ENCODE measurements at regions not wholly inside any gene's neighbourhood (a gene's known extent, or its start where the extent isn't known, plus 50 kb on each side); places are given as distances from the start of the nearest gene placed in this dataset.

DNA sequence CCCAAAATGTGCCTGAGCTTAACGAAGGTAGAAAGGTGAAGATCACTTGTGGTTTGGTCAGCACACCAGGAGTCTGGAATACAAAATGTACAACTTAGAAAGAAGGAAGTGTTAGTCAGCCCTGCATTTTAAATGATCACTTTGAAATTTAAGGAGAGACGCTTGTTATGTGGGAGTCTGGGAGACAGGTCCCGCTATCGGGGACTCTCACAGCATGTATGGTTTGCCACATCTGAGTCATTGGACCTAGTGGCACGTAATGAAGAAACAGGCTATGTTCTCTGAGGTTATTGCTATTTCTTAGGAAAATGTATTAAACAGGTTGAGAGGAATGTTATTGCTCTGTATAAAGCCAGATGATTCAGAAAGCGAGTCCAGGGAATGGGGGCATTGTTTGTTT is 2362.5 kb upstream of the WWC1 start:
- Histone ChIP-seq H3K36me3 (ENCODE audit: control insufficient read depth in 2 of 2, extremely low read depth in 1 of 2, insufficient read depth in 2 of 2, low read length in 2 of 2) (no peaks in the 10 kb centered on the region), H3K27ac (ENCODE audit: insufficient read depth, low read depth, low read length) (no peak overlapping the region), H3K9me3 (replicated peaks; ENCODE audit: control insufficient read depth, insufficient read depth, low read length) (peaks cover 7% of the 10 kb centered on the region), H3K4me1 (ENCODE audit: control insufficient read depth, extremely low read depth, insufficient read depth, low read length) (no peaks in the 10 kb centered on the region), H3K9ac (replicated peaks; ENCODE audit: extremely low read depth, insufficient read depth, low read length) (no peak overlapping the region), H3K79me2 (ENCODE audit: control insufficient read depth, insufficient read depth, low read length) (no peaks in the 10 kb centered on the region), H2AFZ (ENCODE audit: low read depth, low read length) (no peak overlapping the region), H3K27me3 (ENCODE audit: control insufficient read depth in 2 of 2, insufficient read depth in 2 of 2, low read length in 2 of 2) (no peaks in the 10 kb centered on the region), H4K20me1 (replicated peaks; ENCODE audit: control insufficient read depth, extremely low read depth, insufficient read depth, low read length) (no peaks in the 10 kb centered on the region), H3K9me1 (replicated peaks; ENCODE audit: control insufficient read depth, extremely low read depth, insufficient read depth, low read length) (no peaks in the 10 kb centered on the region), H3K4me3 (replicated peaks in 1 of 3; ENCODE audit: insufficient read depth in 1 of 3, low read depth in 1 of 3, low read length in 3 of 3) (no peak overlapping the region), H3K4me2 (ENCODE audit: insufficient read depth, low read length) (no peak overlapping the region)
- FAIRE-seq (no peak), DNase-seq (ENCODE audit: low read depth, low spot score) (no peak)
- ChIA-PET CTCF (no interaction called here), POLR2A (no interaction called here)
- TF ChIP-seq EZH2 (IDR thresholded peaks at IDR 0.05; ENCODE audit: borderline replicate concordance, low read depth, low read length, severe bottlenecking) (no peak), MYC (IDR thresholded peaks at IDR 0.05; ENCODE audit: low read depth, low read length) (no peak), GATA2 (IDR thresholded peaks at IDR 0.05; ENCODE audit: insufficient read depth, insufficient read length, low read depth, low read length) (no peak), FOS (IDR thresholded peaks at IDR 0.05; ENCODE audit: borderline replicate concordance, insufficient read depth, low read length) (no peak), POLR2AphosphoS5 (IDR thresholded peaks at IDR 0.05; ENCODE audit: insufficient read depth, low read depth, low read length) (no peak), JUN (IDR thresholded peaks at IDR 0.05; ENCODE audit: borderline replicate concordance, insufficient read depth, insufficient read length, low read depth) (no peak), POLR2A (IDR thresholded peaks at IDR 0.05; ENCODE audit: low read depth, low read length) (no peak)
- TF ChIP-seq, protein P1, sequence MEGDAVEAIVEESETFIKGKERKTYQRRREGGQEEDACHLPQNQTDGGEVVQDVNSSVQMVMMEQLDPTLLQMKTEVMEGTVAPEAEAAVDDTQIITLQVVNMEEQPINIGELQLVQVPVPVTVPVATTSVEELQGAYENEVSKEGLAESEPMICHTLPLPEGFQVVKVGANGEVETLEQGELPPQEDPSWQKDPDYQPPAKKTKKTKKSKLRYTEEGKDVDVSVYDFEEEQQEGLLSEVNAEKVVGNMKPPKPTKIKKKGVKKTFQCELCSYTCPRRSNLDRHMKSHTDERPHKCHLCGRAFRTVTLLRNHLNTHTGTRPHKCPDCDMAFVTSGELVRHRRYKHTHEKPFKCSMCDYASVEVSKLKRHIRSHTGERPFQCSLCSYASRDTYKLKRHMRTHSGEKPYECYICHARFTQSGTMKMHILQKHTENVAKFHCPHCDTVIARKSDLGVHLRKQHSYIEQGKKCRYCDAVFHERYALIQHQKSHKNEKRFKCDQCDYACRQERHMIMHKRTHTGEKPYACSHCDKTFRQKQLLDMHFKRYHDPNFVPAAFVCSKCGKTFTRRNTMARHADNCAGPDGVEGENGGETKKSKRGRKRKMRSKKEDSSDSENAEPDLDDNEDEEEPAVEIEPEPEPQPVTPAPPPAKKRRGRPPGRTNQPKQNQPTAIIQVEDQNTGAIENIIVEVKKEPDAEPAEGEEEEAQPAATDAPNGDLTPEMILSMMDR (IDR thresholded peaks at IDR 0.05; ENCODE audit: extremely low read depth in 1 of 2, insufficient read depth in 1 of 2, low read depth in 1 of 2, low read length in 2 of 2): no peak
- TF ChIP-seq, protein P2, sequence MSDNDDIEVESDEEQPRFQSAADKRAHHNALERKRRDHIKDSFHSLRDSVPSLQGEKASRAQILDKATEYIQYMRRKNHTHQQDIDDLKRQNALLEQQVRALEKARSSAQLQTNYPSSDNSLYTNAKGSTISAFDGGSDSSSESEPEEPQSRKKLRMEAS (IDR thresholded peaks at IDR 0.05; ENCODE audit: insufficient read depth, insufficient read length): no peak
- dilution Hi-C loops (cut with MboI; ENCODE audit: extremely low pct_ligation_motif_present, low sequenced_read_pairs) (no loop called here), intact Hi-C loops (cut with micrococcal nuclease) (no loop called here)
- no TSS peak for BruUV-seq (replicated peaks)

Measured in endothelial cell of umbilical vein (primary cell).